ENCODE measurements at regions not wholly inside any gene's neighbourhood (a gene's known extent, or its start where the extent isn't known, plus 50 kb on each side); places are given as distances from the start of the nearest gene placed in this dataset.

GRCh38 chr5:2366816-2367215 is 384.7 kb downstream of the IRX2 start:
- Mint-ChIP-seq H3K27me3 (ENCODE audit: low read depth) (peaks cover 8% of the 10 kb centered on the region), H3K36me3 (no peaks in the 10 kb centered on the region)

GRCh38 chr5:2357309-2357708 is 394.2 kb downstream of the IRX2 start:
- TF ChIP-seq CTCF (IDR thresholded peaks at IDR 0.05; ENCODE audit: unreplicated experiment) = no peak
- Mint-ChIP-seq H3K27ac (no peak overlapping the region), H3K36me3 (no peaks in the 10 kb centered on the region), H3K4me1 (no peaks in the 10 kb centered on the region), H3K27me3 (ENCODE audit: low read depth) (peaks cover 12% of the 10 kb centered on the region), H3K4me3 (no peak overlapping the region), H3K9me3 (peaks cover 18% of the 10 kb centered on the region)
- no peak for DNase-seq (ENCODE audit: low spot score in 2 of 2, unreplicated experiment in 2 of 2)

More at GRCh38 chr5:2366816-2367215, 384.7 kb downstream of the IRX2 start:
- Mint-ChIP-seq H3K9me3 (peaks cover 44% of the 10 kb centered on the region), H3K27ac (no peak overlapping the region), H3K4me1 (no peaks in the 10 kb centered on the region), H3K4me3 (no peak overlapping the region)
- no peak for TF ChIP-seq CTCF (IDR thresholded peaks at IDR 0.05; ENCODE audit: unreplicated experiment)
- no peak for DNase-seq (ENCODE audit: low spot score in 2 of 2, unreplicated experiment in 2 of 2)

GRCh38 chr5:2355859-2356258 is 395.6 kb downstream of the IRX2 start:
- no peak for DNase-seq (ENCODE audit: low spot score in 2 of 2, unreplicated experiment in 2 of 2)
- peaks cover 10% of the 10 kb centered on the region for H3K27me3 Mint-ChIP-seq (ENCODE audit: low read depth)
- no peak overlapping the region for H3K4me3 Mint-ChIP-seq
- H3K4me1 Mint-ChIP-seq = no peaks in the 10 kb centered on the region
- TF ChIP-seq CTCF (IDR thresholded peaks at IDR 0.05; ENCODE audit: unreplicated experiment) = no peak
- H3K36me3 Mint-ChIP-seq = no peaks in the 10 kb centered on the region
- H3K9me3 Mint-ChIP-seq = peaks cover 15% of the 10 kb centered on the region
- H3K27ac Mint-ChIP-seq = no peak overlapping the region

- H3K4me1 Mint-ChIP-seq = no peaks in the 10 kb centered on the region
- H3K4me3 Mint-ChIP-seq = no peak overlapping the region
- no peak for TF ChIP-seq CTCF (IDR thresholded peaks at IDR 0.05; ENCODE audit: unreplicated experiment)
- DNase-seq (ENCODE audit: low spot score in 2 of 2, unreplicated experiment in 2 of 2) = no peak
- no peak overlapping the region for H3K27ac Mint-ChIP-seq
- peaks cover 6% of the 10 kb centered on the region for H3K27me3 Mint-ChIP-seq (ENCODE audit: low read depth)
- H3K9me3 Mint-ChIP-seq = peaks cover 20% of the 10 kb centered on the region
- H3K36me3 Mint-ChIP-seq = no peaks in the 10 kb centered on the region
These were observed 397.5 kb downstream of the IRX2 start for GRCh38 chr5:2353871-2354440.

DNA sequence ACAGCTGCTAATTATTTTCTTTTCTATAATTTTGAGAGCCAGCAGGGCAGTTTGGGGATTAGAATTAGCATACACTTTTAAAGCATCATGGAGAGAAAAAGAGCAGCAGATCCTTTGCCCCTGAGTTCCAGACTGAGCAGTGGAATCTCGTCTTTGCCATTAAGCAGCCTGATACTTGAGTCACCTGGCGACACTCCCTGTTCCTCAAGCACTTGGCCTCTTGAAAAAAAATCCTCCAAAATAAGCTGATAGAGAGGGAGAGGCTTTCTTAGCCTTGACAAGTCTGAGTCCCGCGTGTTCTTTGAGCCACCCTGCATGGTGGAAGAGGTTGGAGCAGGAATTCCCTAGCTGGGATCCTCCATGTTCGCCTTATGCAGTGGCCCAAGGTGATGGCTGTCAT is 398.3 kb downstream of the IRX2 start:
- H3K9me3 Mint-ChIP-seq = peaks cover 25% of the 10 kb centered on the region
- H3K36me3 Mint-ChIP-seq = no peaks in the 10 kb centered on the region
- no peak overlapping the region for H3K4me3 Mint-ChIP-seq
- H3K27ac Mint-ChIP-seq = no peak overlapping the region
- H3K27me3 Mint-ChIP-seq (ENCODE audit: low read depth) = peaks cover 5% of the 10 kb centered on the region
- no peak for DNase-seq (ENCODE audit: low spot score in 2 of 2, unreplicated experiment in 2 of 2)
- no peaks in the 10 kb centered on the region for H3K4me1 Mint-ChIP-seq
- no peak for TF ChIP-seq CTCF (IDR thresholded peaks at IDR 0.05; ENCODE audit: unreplicated experiment)
